AG04450 (cell line): ENCODE measurements at regions not wholly inside any gene's neighbourhood (a gene's known extent, or its start where the extent isn't known, plus 50 kb on each side); places are given as distances from the start of the nearest gene placed in this dataset.

Source experiments
- CTCF ChIA-PET: fragments of 300-600, 350-600 bp; formaldehyde crosslinking; extraction: SDS; loops from one replicate; lab custom pipeline; 2022; ENCODE audit warnings: antibody characterized with exemption, inconsistent platforms; lab: Charles Lee
- POLR2A ChIA-PET: fragments of 350-600 bp; formaldehyde crosslinking; extraction: SDS; loops from one replicate; lab custom pipeline; 2021; ENCODE audit warnings: antibody characterized with exemption, inconsistent platforms; lab: Yijun Ruan, JAX
- DNase-seq: peaks from one replicate; pipeline ENCODE4 v3.0.0-alpha.2; 2011; ENCODE audit warnings: low read depth, low spot score
- H3K27ac ChIP-seq: one replicate; pipeline ENCODE4 v1.5.1; 2012; ENCODE audit warnings: low read depth, low read length, control low read depth
- H3K27me3 ChIP-seq: one replicate; pipeline ENCODE4 v1.6.0; 2012; ENCODE audit warnings: low read length; ENCODE audit not compliant: control insufficient read depth, insufficient read depth
- H3K4me3 ChIP-seq: 2 replicates; pipeline ENCODE4 v1.5.1; 2011; ENCODE audit warnings: mild to moderate bottlenecking, low read depth, low read length, control low read depth
- H3K9me3 ChIP-seq: 2 replicates; pipeline ENCODE4 v1.5.1; 2012; ENCODE audit warnings: low read length; ENCODE audit not compliant: control insufficient read depth, insufficient read depth
- TF ChIP-seq, protein P1 (sequence below): IDR thresholded peaks from 2 replicates; pipeline ENCODE4 v1.5.1; 2011; ENCODE audit warnings: low read depth, low read length, control low read depth, inconsistent platforms

DNA sequence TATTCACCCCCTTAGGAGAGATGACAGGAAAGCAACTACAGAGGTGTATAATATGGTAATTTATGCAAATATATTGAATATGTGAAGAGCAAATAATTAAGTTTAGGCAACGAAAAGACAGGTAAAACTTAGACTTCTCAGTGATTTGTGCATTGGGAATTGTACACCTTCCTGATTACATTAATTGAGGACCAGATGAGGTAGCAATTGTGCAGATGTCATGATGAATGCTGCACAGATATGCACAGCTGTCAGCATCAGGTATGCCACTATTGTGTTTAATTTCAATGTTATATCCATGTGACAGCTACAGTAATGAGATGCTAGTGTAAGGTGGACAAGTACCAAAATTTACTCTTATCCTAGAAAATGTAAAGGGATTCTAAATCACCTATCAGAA is 267.2 kb upstream of the FSIP2 start:
- Histone ChIP-seq H3K27me3 (no peaks in the 10 kb centered on the region), H3K27ac (no peak overlapping the region), H3K4me3 (no peak overlapping the region), H3K9me3 (peaks cover 20% of the 10 kb centered on the region)
- TF ChIP-seq, protein P1, sequence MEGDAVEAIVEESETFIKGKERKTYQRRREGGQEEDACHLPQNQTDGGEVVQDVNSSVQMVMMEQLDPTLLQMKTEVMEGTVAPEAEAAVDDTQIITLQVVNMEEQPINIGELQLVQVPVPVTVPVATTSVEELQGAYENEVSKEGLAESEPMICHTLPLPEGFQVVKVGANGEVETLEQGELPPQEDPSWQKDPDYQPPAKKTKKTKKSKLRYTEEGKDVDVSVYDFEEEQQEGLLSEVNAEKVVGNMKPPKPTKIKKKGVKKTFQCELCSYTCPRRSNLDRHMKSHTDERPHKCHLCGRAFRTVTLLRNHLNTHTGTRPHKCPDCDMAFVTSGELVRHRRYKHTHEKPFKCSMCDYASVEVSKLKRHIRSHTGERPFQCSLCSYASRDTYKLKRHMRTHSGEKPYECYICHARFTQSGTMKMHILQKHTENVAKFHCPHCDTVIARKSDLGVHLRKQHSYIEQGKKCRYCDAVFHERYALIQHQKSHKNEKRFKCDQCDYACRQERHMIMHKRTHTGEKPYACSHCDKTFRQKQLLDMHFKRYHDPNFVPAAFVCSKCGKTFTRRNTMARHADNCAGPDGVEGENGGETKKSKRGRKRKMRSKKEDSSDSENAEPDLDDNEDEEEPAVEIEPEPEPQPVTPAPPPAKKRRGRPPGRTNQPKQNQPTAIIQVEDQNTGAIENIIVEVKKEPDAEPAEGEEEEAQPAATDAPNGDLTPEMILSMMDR, result no peak
- CTCF ChIA-PET, result no interaction called here
- POLR2A ChIA-PET, result no interaction called here
- no peak for DNase-seq

- no peak for DNase-seq
- peaks cover 20% of the 10 kb centered on the region for H3K9me3 ChIP-seq
- no peaks in the 10 kb centered on the region for H3K27me3 ChIP-seq
- H3K27ac ChIP-seq, result no peak overlapping the region
- CTCF ChIA-PET, result no interaction called here
- POLR2A ChIA-PET, result no interaction called here
- TF ChIP-seq, protein P1, result no peak
- H3K4me3 ChIP-seq, result no peak overlapping the region
Measured at GRCh38 chr2:185472574-185472973, 266.0 kb upstream of the FSIP2 start.

- TF ChIP-seq, protein P1, result no peak
- POLR2A ChIA-PET, result no interaction called here
- H3K4me3 ChIP-seq, result no peak overlapping the region
- peaks cover 20% of the 10 kb centered on the region for H3K9me3 ChIP-seq
- CTCF ChIA-PET, result no interaction called here
- DNase-seq, result no peak
- H3K27ac ChIP-seq, result no peak overlapping the region
- no peaks in the 10 kb centered on the region for H3K27me3 ChIP-seq
Measured at GRCh38 chr2:185473838-185474237, 264.8 kb upstream of the FSIP2 start.

DNA sequence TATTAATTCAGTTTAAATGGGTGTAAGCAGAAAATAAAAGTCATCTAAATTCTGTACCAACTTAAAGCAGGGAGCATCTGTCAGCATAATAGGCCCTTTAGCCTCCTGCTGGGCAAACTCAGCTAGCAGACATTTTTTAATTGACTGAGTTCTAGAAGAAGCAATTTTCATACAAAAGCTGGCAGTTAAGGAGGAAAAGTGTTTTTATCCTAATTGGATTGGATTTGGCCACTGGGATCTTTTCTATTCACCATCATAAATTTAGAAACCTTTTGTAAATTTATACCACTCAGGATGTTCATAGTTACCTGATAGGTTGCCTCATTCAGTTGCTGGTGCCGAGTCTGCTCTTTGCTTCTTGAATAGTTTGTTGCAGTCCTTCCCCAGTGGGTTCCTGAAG is 262.7 kb upstream of the FSIP2 start:
- H3K9me3 ChIP-seq, result peaks cover 20% of the 10 kb centered on the region
- no peak overlapping the region for H3K4me3 ChIP-seq
- CTCF ChIA-PET, result no interaction called here
- POLR2A ChIA-PET, result no interaction called here
- DNase-seq, result no peak
- H3K27ac ChIP-seq, result no peak overlapping the region
- no peaks in the 10 kb centered on the region for H3K27me3 ChIP-seq
- TF ChIP-seq, protein P1, result no peak

- ChIA-PET CTCF (no interaction called here), POLR2A (no interaction called here)
- no peaks in the 10 kb centered on the region for H3K27me3 ChIP-seq
- TF ChIP-seq, protein P1, result no peak
- H3K9me3 ChIP-seq, result peaks cover 19% of the 10 kb centered on the region
- no peak overlapping the region for H3K27ac ChIP-seq
- no peak for DNase-seq
- no peak overlapping the region for H3K4me3 ChIP-seq
Measured at GRCh38 chr2:185477452-185477851, 261.2 kb upstream of the FSIP2 start.
